GM21737 (cell line): ENCODE measurements at regions not wholly inside any gene's neighbourhood (a gene's known extent, or its start where the extent isn't known, plus 50 kb on each side); places are given as distances from the start of the nearest gene placed in this dataset.

Experiments used
- ATAC-seq: cut with Tn5 transposase; IDR thresholded peaks from one replicate; pipeline ENCODE4 v1.9.1; 2021; ENCODE audit warnings: mild to moderate bottlenecking, moderate library complexity; ENCODE audit not compliant: unreplicated experiment

- ATAC-seq = no peak
Observed at GRCh38 chr2:8573234-8573941, 108.5 kb upstream of the ID2 start.

GRCh38 chr2:8573942-8574195, 108.0 kb upstream of the ID2 start:
- no peak for ATAC-seq

- ATAC-seq = peak; percentile 70
Observed at GRCh38 chr2:8574196-8575037, 107.4 kb upstream of the ID2 start.

GRCh38 chr2:8575038-8575833, 106.6 kb upstream of the ID2 start:
- peak; percentile 33 for ATAC-seq

- no peak for ATAC-seq
Observed at GRCh38 chr2:8575834-8576423, 105.9 kb upstream of the ID2 start.

GRCh38 chr2:8576525-8577167, 105.2 kb upstream of the ID2 start:
- no peak for ATAC-seq

GRCh38 chr2:8577573-8577972, 104.3 kb upstream of the ID2 start:
- no peak for ATAC-seq

- ATAC-seq = no peak
Observed at GRCh38 chr2:8578335-8579244, 103.3 kb upstream of the ID2 start.

- ATAC-seq = no peak
Observed at GRCh38 chr2:8579485-8580085, 102.3 kb upstream of the ID2 start.

- no peak for ATAC-seq
Observed at GRCh38 chr2:8580316-8581233, 101.3 kb upstream of the ID2 start.

GRCh38 chr2:8581234-8581561, 100.7 kb upstream of the ID2 start:
- no peak for ATAC-seq

- ATAC-seq = no peak
Observed at GRCh38 chr2:8581601-8582041, 100.2 kb upstream of the ID2 start.

GRCh38 chr2:8582191-8582590, 99.7 kb upstream of the ID2 start:
- ATAC-seq = no peak

- no peak for ATAC-seq
Observed at GRCh38 chr2:8582651-8583399, 99.0 kb upstream of the ID2 start.

GRCh38 chr2:8583400-8584173, 98.3 kb upstream of the ID2 start:
- ATAC-seq = peak; percentile 72

- no peak for ATAC-seq
Observed at GRCh38 chr2:8584174-8585066, 97.4 kb upstream of the ID2 start.
